ENCODE measurements at regions not wholly inside any gene's neighbourhood (a gene's known extent, or its start where the extent isn't known, plus 50 kb on each side); places are given as distances from the start of the nearest gene placed in this dataset.
"Not testable (repeated sequence)": the region's sequence is repeated elsewhere in the genome, so short reads cannot be mapped to it uniquely, and the experiment has no call there.

DNA sequence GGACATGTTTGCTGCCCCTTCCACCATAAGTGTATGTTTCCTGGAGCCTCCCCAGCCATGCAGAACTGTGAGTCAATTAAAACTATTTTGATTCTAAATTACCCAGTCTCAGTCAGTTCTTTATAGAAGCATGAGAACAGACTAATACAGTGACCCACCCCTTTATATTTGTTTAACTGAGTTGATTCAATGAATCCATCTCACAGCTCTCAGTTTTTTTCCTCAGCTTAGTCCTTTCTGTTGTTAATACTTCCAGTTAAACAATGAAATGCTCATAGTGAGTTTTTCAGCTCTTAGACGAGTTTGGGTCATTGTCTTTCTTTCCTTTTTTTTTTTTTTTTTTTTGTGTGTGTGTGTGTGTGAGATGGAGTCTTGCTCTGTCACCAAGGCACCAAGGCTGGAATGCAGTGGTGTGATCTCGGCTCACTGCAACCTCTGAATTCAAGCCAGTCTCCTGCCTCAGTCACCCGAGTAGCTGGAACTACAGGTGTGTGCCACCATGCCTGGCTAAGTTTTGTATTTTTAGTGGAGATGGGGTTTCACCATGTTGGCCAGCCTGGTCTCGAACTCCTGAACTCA, 627.4 kb downstream of the SPATA31A7 start:
- DNase-seq (ENCODE audit: low read depth in 3 of 3), result not testable (repeated sequence)

GRCh38 chr9:61853624-61854259, 663.9 kb downstream of the SPATA31A7 start:
- DNase-seq (ENCODE audit: low read depth in 3 of 3), result peak; percentile 56 to 87 (median 82)

DNA sequence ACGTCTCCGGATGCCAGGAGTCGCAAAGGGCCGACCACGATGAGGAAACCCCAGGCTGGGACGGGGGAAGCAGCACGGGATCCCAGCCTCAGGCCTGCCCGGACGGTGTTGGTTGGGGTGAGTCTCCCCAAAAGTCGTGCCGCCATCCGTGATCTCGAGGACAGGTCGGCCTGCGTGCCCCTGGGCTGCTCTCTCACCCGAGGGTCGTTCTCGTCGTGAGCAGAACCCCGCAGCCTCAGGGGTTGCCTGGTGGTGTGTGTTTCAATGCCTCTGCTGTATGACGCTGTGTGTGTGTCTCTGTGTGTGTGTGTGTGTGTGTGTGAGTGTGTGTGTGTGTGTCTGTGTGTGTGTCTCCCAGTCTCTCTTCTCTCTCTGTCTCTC, 664.4 kb downstream of the SPATA31A7 start:
- not testable (repeated sequence) for DNase-seq (ENCODE audit: low read depth in 3 of 3)

DNA sequence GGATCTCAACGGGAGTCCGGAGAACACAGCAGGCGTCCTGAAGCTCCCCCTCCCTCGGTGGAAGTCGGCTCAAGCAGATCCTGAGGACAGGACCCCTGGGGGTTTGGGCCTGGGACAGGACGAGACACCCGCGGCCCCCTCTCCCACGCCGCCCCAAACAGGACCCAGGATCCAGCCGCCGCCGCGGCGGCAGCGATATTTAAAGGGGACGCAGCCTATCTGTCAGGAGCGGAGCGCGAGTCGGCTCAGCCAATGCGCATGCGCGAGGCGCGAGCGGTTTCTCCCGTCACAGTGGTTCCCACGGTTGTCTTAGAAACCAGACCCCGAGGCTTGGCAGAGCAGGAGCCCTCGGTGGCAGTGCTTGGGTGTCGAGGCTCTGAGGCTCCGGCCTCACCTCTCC, 666.4 kb downstream of the SPATA31A7 start:
- DNase-seq (ENCODE audit: low read depth in 3 of 3), result not testable (repeated sequence)

- DNase-seq (ENCODE audit: low read depth in 3 of 3), result not testable (repeated sequence)
These were observed 667.1 kb downstream of the SPATA31A7 start for GRCh38 chr9:61856858-61857453.

- DNase-seq (ENCODE audit: low read depth in 3 of 3), result not testable (repeated sequence)
These were observed 668.0 kb downstream of the SPATA31A7 start for GRCh38 chr9:61857709-61858351.

GRCh38 chr9:61862431-61862971, 672.7 kb downstream of the SPATA31A7 start:
- peak; percentile 12 to 35 (median 34) for DNase-seq (ENCODE audit: low read depth in 3 of 3)

DNA sequence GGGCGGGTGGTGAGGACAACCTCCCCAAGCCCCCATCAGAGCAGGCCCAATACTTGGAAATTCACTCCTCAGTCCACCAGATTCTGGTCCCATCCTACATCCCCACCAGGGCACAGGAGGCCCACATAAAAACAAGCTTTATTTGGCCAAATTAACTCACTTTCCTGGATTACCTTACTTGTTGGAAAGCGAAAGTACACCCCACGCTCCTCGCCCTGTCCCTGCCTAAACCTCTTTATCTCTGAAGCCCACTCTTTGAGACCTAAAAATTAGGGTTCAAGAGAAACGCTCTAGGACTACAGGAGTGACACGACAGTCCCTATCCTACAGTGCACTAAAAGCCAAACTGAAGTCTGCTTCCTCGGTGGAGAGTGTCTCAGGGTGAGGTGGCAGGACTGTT, 674.6 kb downstream of the SPATA31A7 start:
- not testable (repeated sequence) for DNase-seq (ENCODE audit: low read depth in 3 of 3)

DNA sequence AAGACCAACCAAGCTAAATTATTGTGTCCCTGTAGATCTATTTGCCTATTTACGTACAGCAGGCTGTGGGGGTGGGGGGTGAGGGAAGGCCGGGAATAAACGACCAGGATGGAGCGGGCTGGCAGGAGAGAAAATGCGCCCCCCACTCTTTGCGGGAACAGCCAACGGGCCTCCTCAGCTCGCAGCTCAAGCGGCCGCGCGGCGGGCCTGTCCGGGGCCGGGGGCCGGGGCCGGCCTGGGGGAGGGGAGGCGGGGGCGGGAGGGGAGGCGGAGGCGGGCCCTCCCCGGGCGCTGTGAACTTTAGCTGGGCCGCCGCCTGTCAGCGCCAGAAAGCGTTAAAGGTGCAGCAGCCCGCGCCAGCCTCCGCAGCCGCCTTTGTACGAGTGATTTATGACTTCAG, 679.1 kb downstream of the SPATA31A7 start:
- not testable (repeated sequence) for DNase-seq (ENCODE audit: low read depth in 3 of 3)

GRCh38 chr9:61872329-61872728, 682.5 kb downstream of the SPATA31A7 start:
- DNase-seq (ENCODE audit: low read depth in 3 of 3), result not testable (repeated sequence)

Measured in stimulated activated CD4-positive, alpha-beta T cell treated with anti-CD3 and anti-CD28 coated beads, TNF-alpha, amount 100 ng/mL, for 48 hours (primary cell).